CD4-positive, alpha-beta T cell treated with Interferon alpha-2 for 1 hour (primary cell): ENCODE measurements at regions not wholly inside any gene's neighbourhood (a gene's known extent, or its start where the extent isn't known, plus 50 kb on each side); places are given as distances from the start of the nearest gene placed in this dataset.

ENCODE experiments used
- DNase-seq, 2 donors: peaks; one replicate each; pipeline ENCODE4 v3.0.0-alpha.2; 2020 to 2022

- DNase-seq: no peak
Observed at GRCh38 chr21:16377120-16377658, 647.4 kb downstream of the USP25 start.

GRCh38 chr21:16377857-16378256 lies 648.1 kb downstream of the USP25 start:
- no peak for DNase-seq

- DNase-seq: no peak
Observed at GRCh38 chr21:16378525-16378924, 648.7 kb downstream of the USP25 start.

GRCh38 chr21:16388291-16388690 lies 658.5 kb downstream of the USP25 start:
- DNase-seq: no peak

GRCh38 chr21:16388911-16389560 lies 659.3 kb downstream of the USP25 start:
- no peak for DNase-seq

- no peak for DNase-seq
Observed at GRCh38 chr21:16389643-16390042, 659.9 kb downstream of the USP25 start.

- DNase-seq: no peak
Observed at GRCh38 chr21:16395285-16395684, 665.5 kb downstream of the USP25 start.

GRCh38 chr21:16402752-16403151 lies 673.0 kb downstream of the USP25 start:
- no peak for DNase-seq

- DNase-seq: no peak
Observed at GRCh38 chr21:16404776-16405175, 675.0 kb downstream of the USP25 start.

GRCh38 chr21:16406355-16406754 lies 676.6 kb downstream of the USP25 start:
- DNase-seq: no peak

- no peak for DNase-seq
Observed at GRCh38 chr21:16407403-16408240, 677.8 kb downstream of the USP25 start.

GRCh38 chr21:16408280-16408679 lies 678.5 kb downstream of the USP25 start:
- no peak for DNase-seq

- no peak for DNase-seq
Observed at GRCh38 chr21:16409352-16409751, 679.6 kb downstream of the USP25 start.

- no peak for DNase-seq
Observed at GRCh38 chr21:16418226-16418625, 688.4 kb downstream of the USP25 start.

GRCh38 chr21:16418642-16419041 lies 688.9 kb downstream of the USP25 start:
- no peak for DNase-seq

GRCh38 chr21:16419188-16419921 lies 689.6 kb downstream of the USP25 start:
- DNase-seq: no peak

GRCh38 chr21:16420031-16420724 lies 690.4 kb downstream of the USP25 start:
- no peak for DNase-seq

GRCh38 chr21:16421007-16421406 lies 691.2 kb downstream of the USP25 start:
- no peak for DNase-seq

- no peak for DNase-seq
Observed at GRCh38 chr21:16421965-16422364, 692.2 kb downstream of the USP25 start.

GRCh38 chr21:16422702-16423101 lies 692.9 kb downstream of the USP25 start:
- no peak for DNase-seq

GRCh38 chr21:16423921-16424320 lies 694.1 kb downstream of the USP25 start:
- no peak for DNase-seq

- DNase-seq: no peak
Observed at GRCh38 chr21:16424331-16424751, 694.6 kb downstream of the USP25 start.

- no peak for DNase-seq
Observed at GRCh38 chr21:16425376-16425775, 695.6 kb downstream of the USP25 start.
